AG04450 (cell line): ENCODE measurements at regions not wholly inside any gene's neighbourhood (a gene's known extent, or its start where the extent isn't known, plus 50 kb on each side); places are given as distances from the start of the nearest gene placed in this dataset.

Experiments used
- CTCF ChIA-PET: fragments of 300-600, 350-600 bp; formaldehyde crosslinking; extraction: SDS; loops from one replicate; lab custom pipeline; 2022; ENCODE audit warnings: antibody characterized with exemption, inconsistent platforms; lab: Charles Lee
- POLR2A ChIA-PET: fragments of 350-600 bp; formaldehyde crosslinking; extraction: SDS; loops from one replicate; lab custom pipeline; 2021; ENCODE audit warnings: antibody characterized with exemption, inconsistent platforms; lab: Yijun Ruan, JAX
- DNase-seq: peaks from one replicate; pipeline ENCODE4 v3.0.0-alpha.2; 2011; ENCODE audit warnings: low read depth, low spot score
- H3K27ac ChIP-seq: one replicate; pipeline ENCODE4 v1.5.1; 2012; ENCODE audit warnings: low read depth, low read length, control low read depth
- H3K27me3 ChIP-seq: one replicate; pipeline ENCODE4 v1.6.0; 2012; ENCODE audit warnings: low read length; ENCODE audit not compliant: control insufficient read depth, insufficient read depth
- H3K4me3 ChIP-seq: 2 replicates; pipeline ENCODE4 v1.5.1; 2011; ENCODE audit warnings: mild to moderate bottlenecking, low read depth, low read length, control low read depth
- H3K9me3 ChIP-seq: 2 replicates; pipeline ENCODE4 v1.5.1; 2012; ENCODE audit warnings: low read length; ENCODE audit not compliant: control insufficient read depth, insufficient read depth
- TF ChIP-seq, protein P1 (sequence below): IDR thresholded peaks from 2 replicates; pipeline ENCODE4 v1.5.1; 2011; ENCODE audit warnings: low read depth, low read length, control low read depth, inconsistent platforms

DNA sequence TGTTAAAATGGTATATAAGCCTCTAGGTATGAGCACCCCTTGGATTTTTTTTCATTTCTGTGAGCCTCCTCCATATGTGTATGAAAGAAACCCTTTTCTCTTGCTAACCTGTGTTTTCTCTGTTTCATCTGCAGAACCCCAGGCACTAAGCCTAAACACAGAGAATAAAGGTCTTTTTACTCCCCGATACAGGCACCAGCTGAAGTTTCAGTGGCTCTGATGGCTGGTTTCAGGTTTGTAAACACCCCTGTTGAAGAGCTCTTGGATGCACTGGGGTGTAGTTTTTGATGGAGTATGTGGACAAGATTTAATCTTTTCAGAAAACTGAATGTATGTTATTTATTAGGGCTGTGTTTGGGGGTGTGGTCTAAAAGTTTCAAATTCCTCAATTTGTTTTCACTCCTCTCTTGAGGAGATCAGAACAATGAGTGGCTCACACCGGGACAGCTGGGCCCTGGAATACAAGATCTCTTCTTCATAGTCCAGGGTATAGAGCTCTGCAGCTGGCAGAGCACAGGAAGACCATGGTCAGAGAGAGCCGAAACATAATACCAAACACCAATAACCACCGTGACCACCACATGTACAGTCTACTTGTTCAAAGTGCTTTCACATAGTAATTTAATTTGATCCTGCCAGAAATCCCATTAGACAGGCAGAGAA lies 50.2 kb upstream of the VTCN1 start:
- no peak for DNase-seq
- Histone ChIP-seq H3K4me3 (no peak overlapping the region), H3K27me3 (no peaks in the 10 kb centered on the region), H3K27ac (no peak overlapping the region), H3K9me3 (no peaks in the 10 kb centered on the region)
- TF ChIP-seq, protein P1, sequence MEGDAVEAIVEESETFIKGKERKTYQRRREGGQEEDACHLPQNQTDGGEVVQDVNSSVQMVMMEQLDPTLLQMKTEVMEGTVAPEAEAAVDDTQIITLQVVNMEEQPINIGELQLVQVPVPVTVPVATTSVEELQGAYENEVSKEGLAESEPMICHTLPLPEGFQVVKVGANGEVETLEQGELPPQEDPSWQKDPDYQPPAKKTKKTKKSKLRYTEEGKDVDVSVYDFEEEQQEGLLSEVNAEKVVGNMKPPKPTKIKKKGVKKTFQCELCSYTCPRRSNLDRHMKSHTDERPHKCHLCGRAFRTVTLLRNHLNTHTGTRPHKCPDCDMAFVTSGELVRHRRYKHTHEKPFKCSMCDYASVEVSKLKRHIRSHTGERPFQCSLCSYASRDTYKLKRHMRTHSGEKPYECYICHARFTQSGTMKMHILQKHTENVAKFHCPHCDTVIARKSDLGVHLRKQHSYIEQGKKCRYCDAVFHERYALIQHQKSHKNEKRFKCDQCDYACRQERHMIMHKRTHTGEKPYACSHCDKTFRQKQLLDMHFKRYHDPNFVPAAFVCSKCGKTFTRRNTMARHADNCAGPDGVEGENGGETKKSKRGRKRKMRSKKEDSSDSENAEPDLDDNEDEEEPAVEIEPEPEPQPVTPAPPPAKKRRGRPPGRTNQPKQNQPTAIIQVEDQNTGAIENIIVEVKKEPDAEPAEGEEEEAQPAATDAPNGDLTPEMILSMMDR, result no peak
- POLR2A ChIA-PET, result no interaction called here
- CTCF ChIA-PET, result no interaction called here
